Nephron (organoid): ENCODE measurements at regions not wholly inside any gene's neighbourhood (a gene's known extent, or its start where the extent isn't known, plus 50 kb on each side); places are given as distances from the start of the nearest gene placed in this dataset.
"Not testable (repeated sequence)": the region's sequence is repeated elsewhere in the genome, so short reads cannot be mapped to it uniquely, and the experiment has no call there.

ENCODE experiments used
- H3K27ac Mint-ChIP-seq, 3 experiments: 2 replicates each; pipeline ENCODE4 v1.8.0; 2020; ENCODE audit warnings: mixed read lengths in 3 of 3, mild to moderate bottlenecking in 2 of 3, moderate library complexity in 1 of 3
- H3K27me3 Mint-ChIP-seq: 2 replicates; pipeline ENCODE4 v1.8.0; 2021; ENCODE audit warnings: low read depth, mild to moderate bottlenecking, moderate library complexity, mixed read lengths
- H3K36me3 Mint-ChIP-seq: 2 replicates; pipeline ENCODE4 v1.8.0; 2020; ENCODE audit warnings: low read depth, mixed read lengths
- H3K4me1 Mint-ChIP-seq: 2 replicates; pipeline ENCODE4 v1.8.0; 2020; ENCODE audit warnings: mixed read lengths
- H3K4me3 Mint-ChIP-seq, 3 experiments: 2 replicates each; pipeline ENCODE4 v1.8.0; 2020; ENCODE audit warnings: mild to moderate bottlenecking in 3 of 3, mixed read lengths in 3 of 3, moderate library complexity in 2 of 3
- H3K9me3 Mint-ChIP-seq: 2 replicates; pipeline ENCODE4 v1.8.0; 2020; ENCODE audit warnings: mixed read lengths
- TF ChIP-seq, protein P1 (sequence below), 3 experiments: fragments of 200-600 bp; sonication (generic); IDR thresholded peaks; one replicate each; pipeline ENCODE4 v1.5.0; 2021; ENCODE audit warnings: antibody characterized with exemption in 3 of 3; ENCODE audit not compliant: unreplicated experiment in 3 of 3

DNA sequence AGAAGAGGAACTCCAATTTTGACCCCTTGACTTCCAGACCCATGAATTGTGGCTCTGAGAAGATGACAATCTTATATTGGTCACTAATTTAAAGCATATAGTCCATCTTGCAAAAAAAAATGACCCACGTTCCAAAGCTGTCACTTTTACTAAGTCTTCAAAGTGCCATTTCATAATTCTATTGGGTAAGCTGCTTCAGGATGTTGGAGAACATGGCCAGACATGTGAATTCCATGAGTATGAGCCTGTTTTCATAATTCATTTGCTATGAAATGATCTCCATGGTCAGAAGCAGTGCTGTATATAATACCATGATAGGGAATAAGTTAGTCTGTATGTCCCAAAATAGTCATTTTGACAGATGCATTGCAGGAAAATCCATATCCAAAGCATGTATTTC lies 1787.3 kb downstream of the SLITRK5 start:
- no peaks in the 10 kb centered on the region for H3K36me3 Mint-ChIP-seq
- H3K4me3 Mint-ChIP-seq: no peak overlapping the region
- H3K4me1 Mint-ChIP-seq: no peaks in the 10 kb centered on the region
- H3K27me3 Mint-ChIP-seq: no peaks in the 10 kb centered on the region
- TF ChIP-seq, protein P1, sequence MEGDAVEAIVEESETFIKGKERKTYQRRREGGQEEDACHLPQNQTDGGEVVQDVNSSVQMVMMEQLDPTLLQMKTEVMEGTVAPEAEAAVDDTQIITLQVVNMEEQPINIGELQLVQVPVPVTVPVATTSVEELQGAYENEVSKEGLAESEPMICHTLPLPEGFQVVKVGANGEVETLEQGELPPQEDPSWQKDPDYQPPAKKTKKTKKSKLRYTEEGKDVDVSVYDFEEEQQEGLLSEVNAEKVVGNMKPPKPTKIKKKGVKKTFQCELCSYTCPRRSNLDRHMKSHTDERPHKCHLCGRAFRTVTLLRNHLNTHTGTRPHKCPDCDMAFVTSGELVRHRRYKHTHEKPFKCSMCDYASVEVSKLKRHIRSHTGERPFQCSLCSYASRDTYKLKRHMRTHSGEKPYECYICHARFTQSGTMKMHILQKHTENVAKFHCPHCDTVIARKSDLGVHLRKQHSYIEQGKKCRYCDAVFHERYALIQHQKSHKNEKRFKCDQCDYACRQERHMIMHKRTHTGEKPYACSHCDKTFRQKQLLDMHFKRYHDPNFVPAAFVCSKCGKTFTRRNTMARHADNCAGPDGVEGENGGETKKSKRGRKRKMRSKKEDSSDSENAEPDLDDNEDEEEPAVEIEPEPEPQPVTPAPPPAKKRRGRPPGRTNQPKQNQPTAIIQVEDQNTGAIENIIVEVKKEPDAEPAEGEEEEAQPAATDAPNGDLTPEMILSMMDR (IDR thresholded peaks at IDR 0.05; ENCODE audit: unreplicated experiment in 3 of 3): no peak
- no peak overlapping the region for H3K27ac Mint-ChIP-seq
- H3K9me3 Mint-ChIP-seq: no peaks in the 10 kb centered on the region

DNA sequence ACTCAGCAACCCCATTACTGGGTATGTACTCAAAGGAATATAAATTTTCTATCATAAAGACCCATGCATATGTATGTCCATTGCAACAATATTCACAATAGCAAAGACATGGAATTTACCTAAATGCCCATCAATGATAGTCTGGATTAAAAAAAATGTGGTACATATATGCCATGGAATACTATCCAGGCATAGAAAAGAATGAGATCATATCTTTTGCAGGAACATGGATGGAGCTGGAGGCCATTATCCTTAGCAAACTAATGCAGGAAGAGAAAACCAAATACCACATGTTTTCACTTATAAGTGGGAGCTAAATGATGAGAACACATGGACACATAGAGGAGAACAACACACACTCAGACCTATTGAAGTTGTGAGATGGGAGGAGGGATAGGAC lies 1789.7 kb downstream of the SLITRK5 start:
- H3K27ac Mint-ChIP-seq, H3K27me3 Mint-ChIP-seq, H3K4me3 Mint-ChIP-seq, H3K9me3 Mint-ChIP-seq, H3K36me3 Mint-ChIP-seq, H3K4me1 Mint-ChIP-seq: not testable (repeated sequence)

DNA sequence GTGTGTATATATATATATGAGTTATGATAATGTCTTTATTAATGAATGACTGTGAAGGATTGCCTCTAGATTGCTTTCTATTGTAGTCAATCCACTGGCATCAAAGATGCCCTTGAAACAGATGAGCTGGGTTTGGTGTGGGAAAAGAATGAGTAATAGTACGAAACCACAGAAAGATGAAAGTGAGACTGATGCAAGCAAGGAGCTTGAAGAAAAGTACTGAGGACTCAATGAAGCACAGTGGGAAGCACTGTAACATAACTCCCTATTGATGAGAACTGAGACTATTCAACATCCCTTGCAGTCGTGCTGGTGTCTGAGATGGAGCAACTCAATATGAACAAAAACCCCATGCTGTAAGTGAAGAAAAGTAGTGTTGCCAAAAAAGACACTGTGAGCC lies 1794.2 kb downstream of the SLITRK5 start:
- no peaks in the 10 kb centered on the region for H3K9me3 Mint-ChIP-seq
- H3K27ac Mint-ChIP-seq: no peak overlapping the region

DNA sequence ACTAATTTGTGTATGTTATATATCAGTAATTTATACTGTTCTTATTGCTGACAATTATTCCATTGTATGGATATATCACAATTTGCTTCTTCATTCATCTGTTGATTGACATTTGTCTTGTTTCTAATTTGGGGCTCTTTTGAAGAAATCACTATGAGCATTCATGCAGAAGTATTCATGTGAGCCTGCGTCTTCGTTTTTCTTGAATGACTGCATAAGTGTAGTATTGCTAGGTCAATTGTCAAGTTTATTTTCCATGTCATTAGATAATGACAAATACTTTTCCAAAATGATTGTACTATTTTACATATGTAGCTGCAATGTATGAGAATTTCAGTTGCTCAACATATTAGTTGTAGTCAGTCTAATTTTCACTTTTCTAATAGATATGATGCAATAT lies 1796.9 kb downstream of the SLITRK5 start:
- TF ChIP-seq, protein P1 (IDR thresholded peaks at IDR 0.05; ENCODE audit: unreplicated experiment in 3 of 3): no peak
- H3K9me3 Mint-ChIP-seq: peaks cover 4% of the 10 kb centered on the region
- H3K27ac Mint-ChIP-seq: no peak overlapping the region
- H3K4me3 Mint-ChIP-seq: no peak overlapping the region
- no peaks in the 10 kb centered on the region for H3K4me1 Mint-ChIP-seq
- H3K36me3 Mint-ChIP-seq: no peaks in the 10 kb centered on the region
- H3K27me3 Mint-ChIP-seq: no peaks in the 10 kb centered on the region

More for the DNA sequence above, 1794.2 kb downstream of the SLITRK5 start:
- Mint-ChIP-seq H3K4me1 (no peaks in the 10 kb centered on the region), H3K4me3 (no peak overlapping the region), H3K36me3 (no peaks in the 10 kb centered on the region), H3K27me3 (no peaks in the 10 kb centered on the region)
- TF ChIP-seq, protein P1 (IDR thresholded peaks at IDR 0.05; ENCODE audit: unreplicated experiment in 3 of 3): no peak

DNA sequence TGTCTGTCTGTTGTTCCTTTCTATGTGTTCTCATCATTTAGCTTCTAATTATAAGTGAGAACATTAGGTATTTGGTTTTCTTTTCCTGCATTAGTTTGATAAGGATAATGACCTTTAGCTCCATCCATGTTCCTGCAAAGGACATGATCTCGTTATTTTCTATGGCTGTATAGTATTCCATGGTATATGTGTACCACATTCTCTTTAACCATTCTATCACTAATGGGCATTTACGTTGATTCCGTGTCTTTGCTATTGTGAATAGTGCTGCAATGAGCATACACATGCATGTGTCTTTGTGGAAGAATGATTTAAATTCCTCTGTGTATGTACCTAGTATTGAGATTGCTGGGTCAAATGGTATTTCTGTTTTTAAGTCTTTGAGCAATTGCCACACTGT lies 1799.7 kb downstream of the SLITRK5 start:
- Mint-ChIP-seq H3K27me3 (no peaks in the 10 kb centered on the region), H3K9me3 (peaks cover 26% of the 10 kb centered on the region), H3K27ac (no peak overlapping the region), H3K4me1 (no peaks in the 10 kb centered on the region), H3K4me3 (no peak overlapping the region), H3K36me3 (no peaks in the 10 kb centered on the region)
- TF ChIP-seq, protein P1 (IDR thresholded peaks at IDR 0.05; ENCODE audit: unreplicated experiment in 3 of 3): no peak

DNA sequence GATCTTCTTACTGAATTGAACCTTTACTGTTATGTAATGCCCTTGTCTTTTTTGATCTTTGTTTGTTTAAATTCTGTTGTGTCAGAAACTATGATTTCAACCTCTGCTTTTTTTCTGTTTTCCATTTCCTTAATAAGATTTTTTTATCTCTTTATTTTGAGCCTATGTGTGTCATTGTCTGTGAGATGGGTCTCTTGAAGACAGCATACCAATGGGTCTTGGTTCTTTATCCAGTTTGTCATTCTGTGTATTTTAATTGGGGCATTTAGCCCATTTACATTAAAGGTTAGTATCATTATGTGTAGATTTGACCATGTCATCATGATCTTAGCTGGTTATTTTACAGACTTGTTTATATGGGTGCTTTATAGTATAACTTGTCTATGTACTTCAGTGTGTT lies 1803.3 kb downstream of the SLITRK5 start:
- TF ChIP-seq, protein P1 (IDR thresholded peaks at IDR 0.05; ENCODE audit: unreplicated experiment in 3 of 3): no peak
- Mint-ChIP-seq H3K9me3 (peaks cover 26% of the 10 kb centered on the region), H3K27ac (no peak overlapping the region), H3K36me3 (no peaks in the 10 kb centered on the region), H3K4me1 (no peaks in the 10 kb centered on the region), H3K4me3 (no peak overlapping the region), H3K27me3 (no peaks in the 10 kb centered on the region)
